ACC112 (cell line): ENCODE measurements at regions not wholly inside any gene's neighbourhood (a gene's known extent, or its start where the extent isn't known, plus 50 kb on each side); places are given as distances from the start of the nearest gene placed in this dataset.
"Not testable (repeated sequence)": the region's sequence is repeated elsewhere in the genome, so short reads cannot be mapped to it uniquely, and the experiment has no call there.

Experiments
- H2AFZ ChIP-seq: fragments of 200-600 bp; sonication (generic); one replicate; pipeline ENCODE4 v1.6.0; 2017; ENCODE audit warnings: antibody characterized with exemption, low read length; ENCODE audit not compliant: unreplicated experiment
- H3K27ac ChIP-seq: fragments of 200-600 bp; sonication (generic); 2 replicates; pipeline ENCODE4 v1.5.1; 2014; ENCODE audit warnings: low read depth, mild to moderate bottlenecking, antibody characterized with exemption, low read length, moderate library complexity
- H3K27me3 ChIP-seq: fragments of 200-600 bp; sonication (generic); 2 replicates; pipeline ENCODE4 v1.6.1; 2014; ENCODE audit warnings: mild to moderate bottlenecking, antibody characterized with exemption, low read length, moderate library complexity, mixed read lengths; ENCODE audit not compliant: insufficient read depth
- H3K36me3 ChIP-seq: fragments of 200-600 bp; sonication (generic); 2 replicates; pipeline ENCODE4 v1.6.1; 2016; ENCODE audit warnings: mild to moderate bottlenecking, antibody characterized with exemption, low read length, moderate library complexity, mixed read lengths; ENCODE audit not compliant: insufficient read depth
- H3K4me1 ChIP-seq: fragments of 200-600 bp; sonication (generic); one replicate; pipeline ENCODE4 v1.6.1; 2016; ENCODE audit warnings: low read length, mixed read lengths; ENCODE audit not compliant: insufficient read depth, unreplicated experiment, control insufficient read depth
- H3K4me3 ChIP-seq: fragments of 200-600 bp; sonication (generic); 2 replicates; pipeline ENCODE4 v1.5.1; 2014; ENCODE audit warnings: mild to moderate bottlenecking, low read depth, low read length
- H3K79me2 ChIP-seq: fragments of 200-600 bp; sonication (generic); one replicate; pipeline ENCODE4 v1.6.0; 2016; ENCODE audit warnings: low read length; ENCODE audit not compliant: control insufficient read depth, unreplicated experiment, insufficient read depth

DNA sequence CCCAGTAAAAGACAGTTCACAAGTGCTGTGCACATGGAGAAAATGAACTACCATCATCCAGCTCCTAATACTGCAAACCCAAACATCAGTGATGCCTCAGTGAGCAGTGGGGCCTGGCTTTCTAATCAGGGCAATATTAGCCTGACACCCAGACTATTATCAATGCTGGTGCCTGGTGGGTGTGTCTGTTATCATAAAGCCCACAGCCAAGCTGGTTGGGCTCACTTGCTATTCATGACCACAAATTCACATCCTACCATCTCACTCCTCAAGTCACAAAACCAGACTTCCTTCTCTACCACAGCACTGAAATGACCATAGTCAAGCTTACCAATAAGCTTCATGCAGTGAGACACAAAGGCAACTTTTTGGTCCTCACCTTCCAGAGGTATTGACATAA, 180.8 kb upstream of the PLN start:
- no peak overlapping the region for H3K27ac ChIP-seq
- no peaks in the 10 kb centered on the region for H3K4me1 ChIP-seq
- no peaks in the 10 kb centered on the region for H3K27me3 ChIP-seq
- H3K36me3 ChIP-seq, result no peaks in the 10 kb centered on the region
- H3K4me3 ChIP-seq, result no peak overlapping the region
- no peak overlapping the region for H2AFZ ChIP-seq
- H3K79me2 ChIP-seq, result no peaks in the 10 kb centered on the region

- Histone ChIP-seq H3K4me1 (no peaks in the 10 kb centered on the region), H3K4me3 (no peak overlapping the region), H3K36me3 (no peaks in the 10 kb centered on the region), H2AFZ (no peak overlapping the region), H3K27ac (no peak overlapping the region), H3K79me2 (no peaks in the 10 kb centered on the region), H3K27me3 (0 out of 2 replicates have a peak, but pooled peaks cover 4% of the 10 kb centered on the region)
These were observed 177.4 kb upstream of the PLN start for GRCh38 chr6:118370722-118371121.

DNA sequence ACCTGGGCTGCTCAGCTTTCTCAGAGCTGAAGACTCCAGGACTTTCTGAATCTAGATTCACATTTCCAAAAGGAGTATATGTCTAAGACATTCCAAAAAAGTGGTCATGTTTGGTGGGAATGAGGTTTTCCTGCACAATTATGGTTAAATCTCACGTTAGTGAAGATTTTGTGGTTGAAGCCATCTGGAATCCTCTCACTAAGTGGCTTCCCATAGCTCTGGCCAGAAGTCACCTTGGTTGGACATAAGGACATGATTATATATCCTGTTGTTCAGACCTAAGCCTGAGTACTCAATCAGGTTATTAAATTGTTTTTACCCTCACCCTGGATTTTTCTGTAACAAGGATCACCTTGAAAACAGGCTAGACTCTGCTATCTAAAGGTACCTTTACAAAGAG, 176.1 kb upstream of the PLN start:
- H3K36me3 ChIP-seq, result no peaks in the 10 kb centered on the region
- H3K27ac ChIP-seq, result no peak overlapping the region
- H3K27me3 ChIP-seq, result 0 out of 2 replicates have a peak, but pooled peaks cover 7% of the 10 kb centered on the region
- H3K79me2 ChIP-seq, result no peaks in the 10 kb centered on the region
- no peak overlapping the region for H2AFZ ChIP-seq
- no peak overlapping the region for H3K4me3 ChIP-seq
- no peaks in the 10 kb centered on the region for H3K4me1 ChIP-seq

DNA sequence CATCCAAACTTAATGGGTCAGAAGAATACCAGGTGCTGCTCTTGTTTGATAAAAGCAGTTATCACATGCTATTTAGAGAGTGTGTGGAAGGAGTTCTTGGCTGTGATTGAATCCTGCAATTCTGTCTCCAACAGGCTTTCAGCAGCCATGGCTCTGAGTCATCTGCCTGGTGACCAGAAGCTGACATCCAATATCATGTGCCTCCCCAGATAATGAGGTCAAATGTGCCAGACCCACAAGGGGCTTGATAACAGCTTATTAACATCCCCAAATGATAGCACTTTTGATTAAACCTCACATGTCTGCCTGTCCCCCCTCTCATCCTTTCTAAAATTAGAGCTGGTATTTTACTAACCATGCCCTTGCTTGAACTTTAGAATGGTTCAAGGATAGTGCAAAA, 175.7 kb upstream of the PLN start:
- Histone ChIP-seq H2AFZ (no peak overlapping the region), H3K27ac (no peak overlapping the region), H3K4me1 (no peaks in the 10 kb centered on the region), H3K27me3 (0 out of 2 replicates have a peak, but pooled peaks cover 7% of the 10 kb centered on the region), H3K36me3 (no peaks in the 10 kb centered on the region), H3K79me2 (no peaks in the 10 kb centered on the region), H3K4me3 (no peak overlapping the region)

- no peak overlapping the region for H2AFZ ChIP-seq
These were observed 170.2 kb upstream of the PLN start for GRCh38 chr6:118377711-118378414.

GRCh38 chr6:118380620-118381019, 167.5 kb upstream of the PLN start:
- not testable (repeated sequence) for H3K36me3 ChIP-seq, H2AFZ ChIP-seq, H3K27ac ChIP-seq, H3K79me2 ChIP-seq, H3K4me3 ChIP-seq
- H3K27me3 ChIP-seq, result peaks cover 10% of the 10 kb centered on the region
- peaks cover 12% of the 10 kb centered on the region for H3K4me1 ChIP-seq

More at GRCh38 chr6:118377711-118378414, 170.2 kb upstream of the PLN start:
- Histone ChIP-seq H3K4me3 (no peak overlapping the region), H3K36me3 (no peaks in the 10 kb centered on the region), H3K27me3 (peaks cover 14% of the 10 kb centered on the region), H3K4me1 (no peaks in the 10 kb centered on the region), H3K27ac (no peak overlapping the region), H3K79me2 (no peaks in the 10 kb centered on the region)

DNA sequence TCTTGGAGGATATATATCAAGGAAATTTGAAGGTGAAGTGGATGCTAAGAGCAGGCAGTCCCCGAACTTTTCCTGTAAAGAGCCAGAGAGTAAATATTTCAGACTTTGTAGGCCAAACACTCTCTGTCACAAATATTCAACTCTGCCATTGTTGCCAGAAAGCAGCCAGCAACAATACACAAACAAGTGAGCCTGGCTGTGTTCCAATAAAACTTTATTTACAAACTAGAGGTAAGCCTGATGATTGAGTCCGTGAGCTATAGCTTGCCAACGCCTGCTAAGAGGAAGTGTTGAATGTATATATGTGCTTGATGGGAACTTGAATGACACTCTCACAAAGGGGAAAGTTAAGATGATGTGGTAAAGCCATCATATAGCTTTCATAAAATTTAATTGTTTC, 166.0 kb upstream of the PLN start:
- Histone ChIP-seq H3K4me3 (no peak overlapping the region), H3K27me3 (peaks cover 14% of the 10 kb centered on the region), H3K4me1 (peaks cover 12% of the 10 kb centered on the region), H2AFZ (no peak overlapping the region), H3K79me2 (no peaks in the 10 kb centered on the region), H3K36me3 (no peaks in the 10 kb centered on the region), H3K27ac (no peak overlapping the region)

DNA sequence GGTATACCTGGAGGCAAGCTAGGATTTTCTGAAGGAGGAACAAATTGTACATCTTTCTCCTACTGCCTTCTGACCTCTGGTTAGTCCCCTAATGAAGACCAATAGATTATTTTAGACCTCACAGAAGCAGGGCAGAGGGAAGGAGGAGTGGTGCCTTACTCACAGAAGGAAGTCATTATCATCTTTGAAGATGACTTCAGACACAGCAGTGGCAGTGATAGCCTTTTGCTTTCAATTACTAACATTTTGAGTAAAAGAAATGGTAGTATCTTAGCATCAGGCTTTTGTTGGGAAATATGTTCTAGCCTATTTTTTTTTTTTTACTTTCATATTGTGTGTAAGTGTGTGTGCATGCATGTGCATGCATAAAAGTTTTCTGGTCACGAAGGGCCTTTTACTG, 164.2 kb upstream of the PLN start:
- Histone ChIP-seq H2AFZ (no peak overlapping the region), H3K4me1 (peaks cover 24% of the 10 kb centered on the region), H3K27me3 (peaks cover 12% of the 10 kb centered on the region), H3K4me3 (no peak overlapping the region), H3K27ac (no peak overlapping the region), H3K79me2 (no peaks in the 10 kb centered on the region), H3K36me3 (no peaks in the 10 kb centered on the region)

DNA sequence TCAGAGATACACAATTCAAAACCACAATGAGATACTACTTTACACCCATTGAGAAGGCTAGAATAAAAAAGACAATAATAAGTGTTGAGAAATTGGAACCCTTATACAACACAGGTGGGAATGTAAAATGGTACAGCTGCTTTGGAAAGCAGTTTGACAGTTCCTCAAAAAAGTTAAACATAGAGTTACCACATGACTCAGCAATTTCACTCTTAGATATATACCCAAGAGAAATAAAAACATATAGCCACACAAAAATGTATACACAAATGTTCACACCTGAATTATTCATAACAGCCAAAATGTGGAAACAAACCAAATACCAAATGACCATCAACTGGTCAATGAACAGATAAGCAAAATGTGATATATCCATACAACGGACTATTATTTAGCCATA, 161.1 kb upstream of the PLN start:
- Histone ChIP-seq H3K36me3 (no peaks in the 10 kb centered on the region), H2AFZ (no peak overlapping the region), H3K27me3 (peaks cover 7% of the 10 kb centered on the region), H3K4me3 (no peak overlapping the region), H3K79me2 (no peaks in the 10 kb centered on the region), H3K27ac (no peak overlapping the region), H3K4me1 (peaks cover 28% of the 10 kb centered on the region)

DNA sequence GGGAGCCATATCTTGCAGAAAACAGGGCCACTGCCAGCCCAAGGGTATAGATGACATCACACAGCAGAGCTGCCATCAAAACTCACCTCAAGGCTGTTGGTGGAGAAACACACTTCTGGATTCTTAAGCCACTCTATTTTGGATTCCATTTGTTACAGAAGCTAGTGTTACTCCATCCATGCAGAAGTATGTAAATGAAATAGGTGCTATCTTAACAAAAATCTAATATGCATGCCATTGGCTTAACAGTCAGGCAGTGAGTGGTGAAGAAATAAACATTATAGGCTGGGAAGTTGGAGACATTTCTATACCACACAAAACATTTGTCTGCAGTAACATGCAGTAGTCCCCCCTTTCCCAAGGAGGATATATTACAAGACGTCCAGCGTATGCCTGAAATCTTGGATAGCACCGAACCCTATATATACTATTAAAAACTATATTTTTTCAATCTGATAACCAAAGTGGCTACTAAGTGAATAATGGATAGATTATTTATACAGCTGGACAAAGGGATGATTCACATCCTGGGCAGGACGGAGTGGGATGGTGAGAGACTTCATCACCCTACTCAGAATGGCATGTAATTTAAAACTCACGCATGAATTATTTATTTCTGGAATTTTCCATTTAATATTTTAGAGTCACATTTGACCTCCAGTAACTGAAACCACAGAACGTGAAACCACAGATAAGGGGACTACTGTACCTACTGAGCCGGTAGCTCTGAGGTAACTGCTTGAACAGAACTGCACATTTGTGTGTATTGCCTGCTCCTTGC, 160.0 kb upstream of the PLN start:
- H3K4me3 ChIP-seq, result peak overlapping the region; percentile 52
- peak overlapping the region; percentile 27; the same call in 1 of the 2 replicates for H3K27ac ChIP-seq
- no peak overlapping the region for H2AFZ ChIP-seq
- H3K79me2 ChIP-seq, result no peaks in the 10 kb centered on the region
- H3K27me3 ChIP-seq, result peaks cover 7% of the 10 kb centered on the region; the same call in 1 of the 2 replicates
- peaks cover 28% of the 10 kb centered on the region for H3K4me1 ChIP-seq
- H3K36me3 ChIP-seq, result no peaks in the 10 kb centered on the region

DNA sequence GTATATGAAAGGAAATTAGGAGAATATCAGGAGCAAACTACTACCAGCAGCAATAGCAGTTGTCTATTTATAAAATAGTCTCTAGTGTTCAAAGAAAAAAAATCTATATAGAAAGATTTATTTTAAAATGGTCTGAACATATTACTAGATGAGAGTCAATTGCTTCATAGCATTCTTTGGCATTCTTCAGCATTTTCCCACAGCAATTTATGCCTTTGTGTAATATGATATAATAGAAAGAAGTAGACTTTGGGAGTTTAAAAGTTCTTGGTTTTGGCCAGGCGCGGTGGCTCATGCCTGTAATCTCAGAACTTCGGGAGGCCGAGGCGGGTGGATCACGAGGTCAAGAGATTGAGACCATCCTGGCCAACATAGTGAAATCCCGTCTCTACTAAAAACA, 157.0 kb upstream of the PLN start:
- Histone ChIP-seq H3K4me1 (peaks cover 15% of the 10 kb centered on the region), H2AFZ (no peak overlapping the region), H3K79me2 (no peaks in the 10 kb centered on the region), H3K27ac (no peak overlapping the region), H3K36me3 (no peaks in the 10 kb centered on the region), H3K4me3 (no peak overlapping the region), H3K27me3 (peaks cover 3% of the 10 kb centered on the region; the same call in 1 of the 2 replicates)
